Hematopoietic multipotent progenitor cell treated with erythropoietin and hydrocortisone succinate and interleukin-3 and kit ligand, for 8 days (in vitro differentiated cells): ENCODE measurements at regions not wholly inside any gene's neighbourhood (a gene's known extent, or its start where the extent isn't known, plus 50 kb on each side); places are given as distances from the start of the nearest gene placed in this dataset.

Experiments used
- DNase-seq: peaks from one replicate; pipeline ENCODE4 v3.0.0-alpha.2; 2015

DNA sequence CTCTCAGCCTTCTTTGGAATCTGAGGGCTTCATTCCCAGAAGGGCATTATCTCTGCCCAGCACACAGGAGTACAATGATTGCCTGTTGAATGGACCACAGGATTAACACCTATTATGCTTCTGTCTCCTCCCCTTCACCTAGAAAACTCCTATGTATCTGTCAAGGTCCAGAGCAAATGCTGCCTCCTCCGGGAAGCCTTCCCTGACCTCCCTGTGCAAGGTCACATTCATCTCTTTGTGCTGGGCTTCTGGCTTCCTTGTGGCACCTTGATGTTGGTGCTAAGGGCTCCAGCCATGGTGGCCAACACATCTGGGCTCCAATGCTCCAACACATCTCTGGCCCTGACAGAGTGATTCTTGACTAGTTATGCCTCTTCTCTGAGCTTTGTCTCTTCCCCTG, 49.9 kb upstream of the ATP2B2 start:
- DNase-seq, result peak; percentile 16

DNA sequence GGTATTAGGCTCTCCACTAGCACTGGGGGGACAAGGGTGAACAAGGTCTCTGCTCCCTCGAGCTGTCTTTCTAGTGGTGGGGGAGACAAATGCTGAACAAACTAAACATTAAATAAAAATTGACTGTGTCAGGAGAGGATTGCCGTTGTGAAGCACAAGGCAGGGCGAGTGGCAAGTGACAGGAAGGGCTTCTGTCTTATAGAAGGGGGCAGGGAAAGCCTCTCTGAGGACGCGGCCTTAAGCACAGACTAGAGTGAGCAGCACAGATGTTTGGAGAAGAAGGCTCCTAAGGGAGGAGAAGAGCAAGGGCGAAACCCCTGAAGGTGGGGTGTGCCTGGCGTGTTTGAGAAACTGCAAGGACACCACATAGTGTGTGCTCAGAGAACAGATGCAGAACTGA, 50.9 kb upstream of the ATP2B2 start:
- no peak for DNase-seq

DNA sequence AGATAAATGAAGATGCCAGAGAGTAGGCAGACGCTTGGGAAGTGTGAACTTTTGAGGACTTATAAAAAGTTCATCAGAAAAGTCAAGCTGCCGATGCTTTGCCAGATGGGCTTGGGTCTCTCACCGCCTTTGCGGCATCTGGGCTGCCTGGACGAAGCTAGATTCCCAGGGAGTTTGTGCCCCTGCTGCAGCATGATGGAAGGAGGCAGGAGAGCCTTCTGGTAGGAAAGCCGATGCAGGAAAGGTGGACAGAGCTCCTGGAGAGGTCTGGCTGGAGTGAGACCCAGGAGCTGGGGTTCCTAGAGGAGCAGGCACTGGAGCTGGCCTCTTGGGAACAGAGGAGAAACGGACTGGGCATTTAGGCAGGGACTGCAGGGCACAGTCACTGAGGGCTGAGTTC, 51.9 kb upstream of the ATP2B2 start:
- DNase-seq, result no peak

DNA sequence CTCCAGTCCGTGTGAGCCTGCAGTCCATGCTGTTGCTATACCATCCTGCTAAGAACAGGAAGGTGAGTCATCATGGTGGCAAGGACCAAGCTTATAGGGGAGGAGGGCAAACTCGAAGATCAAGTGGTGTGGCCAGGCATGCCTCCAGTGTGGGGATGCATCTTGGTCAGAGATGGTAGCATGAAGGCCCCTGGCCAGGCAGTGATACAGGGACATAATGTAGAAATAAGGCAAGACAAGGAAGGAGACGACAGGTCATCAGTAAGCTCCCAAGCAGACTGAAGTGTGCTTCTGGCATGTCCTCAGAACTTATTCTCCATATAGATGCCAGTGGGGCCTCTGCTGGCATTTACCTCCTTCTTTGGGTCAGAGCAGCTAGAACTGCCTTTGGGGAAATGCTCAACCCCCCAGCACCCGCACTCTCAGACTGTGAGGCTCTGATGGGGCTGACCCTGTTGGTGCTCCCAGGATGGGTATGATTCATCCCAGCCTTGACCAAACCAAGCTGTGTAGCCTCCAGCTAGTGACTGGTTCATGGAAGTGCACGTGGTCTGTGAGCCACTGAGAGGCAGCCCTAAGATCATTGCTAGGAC, 52.5 kb upstream of the ATP2B2 start:
- DNase-seq, result peak; percentile 37

DNA sequence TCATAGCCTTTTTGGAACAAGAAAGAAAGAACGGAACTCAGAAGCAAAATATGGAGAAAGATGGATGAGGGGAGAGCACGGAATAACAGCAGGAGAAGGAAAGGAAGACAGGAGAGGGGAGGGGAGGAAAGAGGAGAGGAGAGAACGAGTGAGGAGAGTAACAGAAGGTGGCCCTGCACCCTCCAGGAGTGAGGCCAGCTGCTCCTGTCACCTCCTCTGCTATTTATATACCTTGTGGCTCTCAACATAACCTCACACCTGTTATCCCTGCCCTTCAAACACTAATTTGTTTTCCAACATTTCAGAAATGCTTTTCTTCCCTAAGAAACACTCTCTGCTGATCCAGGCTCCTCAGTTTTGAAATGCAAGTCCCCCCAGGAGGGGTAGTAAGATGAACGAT, 53.4 kb upstream of the ATP2B2 start:
- DNase-seq, result no peak

DNA sequence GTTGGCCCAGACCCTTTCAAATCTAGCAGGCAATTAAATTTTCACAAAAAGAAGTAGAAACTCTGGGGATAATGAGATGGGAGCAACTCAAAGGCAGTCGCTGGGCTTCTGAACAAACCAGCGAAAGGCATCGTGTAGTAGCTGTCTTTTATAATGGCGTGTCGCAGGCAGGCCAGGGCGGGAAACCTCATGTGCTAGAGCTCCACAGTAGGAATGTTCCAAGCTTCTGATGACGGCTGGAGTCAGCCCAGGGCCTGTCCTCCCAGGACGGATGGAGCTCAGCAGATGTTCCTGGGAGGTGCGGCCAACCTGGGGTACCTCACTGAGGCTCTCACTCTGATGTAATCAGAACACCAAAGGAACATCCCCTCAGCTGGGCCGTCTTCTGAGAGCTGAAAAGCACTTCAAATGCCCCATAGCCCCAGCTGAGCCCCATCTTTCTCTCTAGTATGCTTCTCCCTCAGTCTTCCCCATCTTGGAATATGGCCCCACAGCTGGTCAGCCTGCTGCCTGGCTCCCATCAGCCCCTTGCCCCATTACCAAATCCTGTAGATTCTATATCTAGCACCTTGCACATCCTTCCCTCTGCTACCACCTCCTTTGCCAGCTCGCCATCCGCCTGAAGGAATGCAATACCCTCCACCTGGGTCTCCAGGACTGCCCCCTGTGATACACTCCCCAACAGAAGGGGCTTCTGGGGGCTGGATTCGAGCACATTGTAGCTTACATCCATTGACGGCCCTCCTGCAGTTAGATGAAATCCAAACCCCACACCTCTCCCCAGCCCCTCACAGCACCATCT, 54.9 kb upstream of the ATP2B2 start:
- no peak for DNase-seq

DNA sequence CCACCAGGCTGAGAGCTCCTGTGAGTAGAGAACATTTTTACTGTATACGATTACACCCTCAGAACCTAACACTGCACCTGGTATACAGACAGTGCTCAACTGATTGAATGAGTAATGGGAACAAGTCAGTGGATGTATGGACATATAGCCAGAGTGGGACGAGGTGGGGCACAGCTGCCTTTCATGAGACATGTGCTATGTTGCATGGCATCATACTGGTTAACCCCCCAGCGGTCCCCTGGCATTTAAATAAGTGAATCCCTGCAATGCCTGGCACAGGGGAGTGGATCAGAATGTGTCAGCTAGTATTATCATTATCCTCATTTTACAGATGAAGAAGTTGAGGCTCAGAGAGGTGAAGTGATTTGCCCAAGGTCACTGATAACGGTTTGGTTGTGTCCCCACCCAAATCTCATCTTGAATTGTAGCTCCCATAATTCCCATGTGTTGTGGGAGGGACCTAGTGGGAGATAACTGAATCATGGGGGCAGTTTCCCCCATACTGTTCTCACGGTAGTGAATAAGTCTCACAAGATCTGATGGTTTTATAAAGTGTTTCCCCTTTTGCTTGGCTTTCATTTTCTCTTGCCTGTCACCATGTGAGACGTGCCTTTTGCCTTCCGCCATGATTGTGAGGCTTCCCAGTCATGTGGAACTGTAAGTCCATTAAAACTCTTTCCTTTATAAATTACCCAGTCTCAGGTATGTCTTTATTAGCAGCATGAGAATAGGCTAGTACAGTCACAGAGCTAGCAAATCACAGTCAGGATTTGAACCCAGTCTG, 56.0 kb upstream of the ATP2B2 start:
- DNase-seq, result no peak

DNA sequence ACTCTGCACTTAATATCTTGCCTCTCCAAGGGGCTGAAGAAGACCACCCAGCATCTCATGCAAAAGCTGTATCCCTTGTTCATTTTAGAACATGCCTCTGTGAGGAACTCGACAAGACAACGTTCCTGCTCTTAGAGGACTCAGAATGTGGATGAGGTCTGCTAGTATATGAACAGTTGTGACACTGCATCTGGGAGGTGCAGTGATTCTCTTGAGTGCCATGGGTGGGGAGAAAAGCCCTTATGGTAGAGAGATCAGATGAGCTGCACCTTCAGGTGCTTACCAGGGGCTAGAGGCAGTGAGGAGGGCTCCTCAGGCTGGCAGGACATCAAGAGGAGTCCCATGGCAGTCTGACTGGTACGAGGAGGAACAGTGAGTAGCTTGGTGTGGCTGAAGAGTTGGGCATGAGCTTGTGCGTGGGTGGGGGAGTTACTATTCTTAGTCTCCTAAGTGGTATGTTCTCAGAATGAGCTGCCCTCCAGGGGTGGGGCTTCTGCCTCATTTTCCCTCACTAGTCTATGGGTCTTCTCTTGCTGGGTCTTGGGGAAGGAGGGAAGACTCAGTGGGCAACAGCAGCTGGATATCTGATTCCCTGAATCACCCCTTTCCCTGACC, 56.7 kb upstream of the ATP2B2 start:
- DNase-seq, result no peak

DNA sequence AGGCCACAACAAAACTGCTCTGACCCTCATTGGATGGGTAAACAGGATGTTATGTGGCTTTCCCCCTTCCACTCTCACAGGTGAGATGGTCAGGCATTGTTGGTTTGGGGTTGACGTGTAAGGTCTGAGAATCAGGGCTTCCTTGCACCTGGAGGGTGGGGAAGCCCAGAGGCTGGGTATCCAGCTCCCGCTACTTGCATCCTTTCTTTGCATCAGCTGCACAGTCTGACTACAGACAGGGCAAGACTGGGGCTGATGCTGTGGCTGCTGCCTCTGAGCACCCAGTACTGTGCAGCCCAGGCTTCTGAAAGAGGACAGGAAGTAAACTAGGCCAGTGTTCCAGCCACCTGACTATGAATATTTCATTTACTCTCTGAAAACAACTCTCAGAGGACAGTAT, 58.0 kb upstream of the ATP2B2 start:
- no peak for DNase-seq

DNA sequence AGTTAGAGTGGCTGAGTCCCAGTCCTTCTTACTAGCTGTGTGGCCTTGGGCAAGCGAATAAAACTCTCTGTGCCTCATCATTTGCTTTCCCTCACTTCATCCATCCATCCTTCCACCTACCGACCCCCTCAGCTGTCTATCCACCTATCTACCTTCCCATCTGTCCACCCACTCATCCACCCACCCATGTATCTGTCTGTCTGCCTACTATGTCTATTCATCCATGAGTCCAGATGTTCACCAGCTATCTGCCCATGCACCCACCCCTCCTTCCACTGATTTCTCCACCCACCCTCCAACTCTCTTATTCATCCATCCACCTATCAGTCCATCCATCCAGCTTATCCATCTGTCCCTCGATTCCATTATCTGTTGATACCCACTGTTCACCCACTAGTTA, 60.4 kb upstream of the ATP2B2 start:
- no peak for DNase-seq

DNA sequence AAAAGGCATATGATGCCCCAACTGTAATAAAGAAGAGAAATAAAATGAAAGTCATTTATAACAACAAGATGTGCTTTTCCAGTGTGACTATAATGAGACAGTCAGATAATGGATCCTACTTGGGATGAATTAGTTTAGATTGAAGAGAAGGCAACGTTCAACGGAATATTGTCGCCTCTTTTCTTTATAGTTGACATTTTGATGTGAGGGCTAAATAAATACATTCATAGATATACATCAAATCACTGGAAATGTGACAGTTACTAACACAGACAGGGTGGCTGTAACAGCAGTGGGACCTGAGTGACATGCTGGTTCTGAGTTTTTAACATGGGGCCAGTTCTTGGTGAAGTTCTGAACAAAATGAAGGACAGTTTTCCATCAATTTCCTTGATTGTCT, 61.1 kb upstream of the ATP2B2 start:
- DNase-seq, result no peak

DNA sequence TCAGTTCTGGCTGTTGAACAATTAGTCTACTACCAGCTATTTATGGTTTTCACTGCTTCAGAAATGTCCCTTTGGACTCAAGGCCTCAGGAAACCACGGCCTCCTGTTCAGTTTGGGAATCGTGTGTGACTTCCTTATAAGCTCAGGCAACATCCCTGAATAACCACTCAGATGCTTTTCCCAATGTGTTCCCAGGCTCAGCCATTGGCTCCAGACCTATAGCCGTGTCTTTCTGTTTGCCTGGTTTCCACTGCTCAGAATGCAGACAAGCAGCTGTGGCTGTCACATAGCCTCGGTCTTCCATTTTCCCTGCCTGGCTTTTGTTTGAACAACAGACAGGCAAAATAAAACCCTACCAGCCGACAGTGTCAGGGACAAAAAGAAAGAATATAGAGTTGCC, 63.2 kb upstream of the ATP2B2 start:
- no peak for DNase-seq

DNA sequence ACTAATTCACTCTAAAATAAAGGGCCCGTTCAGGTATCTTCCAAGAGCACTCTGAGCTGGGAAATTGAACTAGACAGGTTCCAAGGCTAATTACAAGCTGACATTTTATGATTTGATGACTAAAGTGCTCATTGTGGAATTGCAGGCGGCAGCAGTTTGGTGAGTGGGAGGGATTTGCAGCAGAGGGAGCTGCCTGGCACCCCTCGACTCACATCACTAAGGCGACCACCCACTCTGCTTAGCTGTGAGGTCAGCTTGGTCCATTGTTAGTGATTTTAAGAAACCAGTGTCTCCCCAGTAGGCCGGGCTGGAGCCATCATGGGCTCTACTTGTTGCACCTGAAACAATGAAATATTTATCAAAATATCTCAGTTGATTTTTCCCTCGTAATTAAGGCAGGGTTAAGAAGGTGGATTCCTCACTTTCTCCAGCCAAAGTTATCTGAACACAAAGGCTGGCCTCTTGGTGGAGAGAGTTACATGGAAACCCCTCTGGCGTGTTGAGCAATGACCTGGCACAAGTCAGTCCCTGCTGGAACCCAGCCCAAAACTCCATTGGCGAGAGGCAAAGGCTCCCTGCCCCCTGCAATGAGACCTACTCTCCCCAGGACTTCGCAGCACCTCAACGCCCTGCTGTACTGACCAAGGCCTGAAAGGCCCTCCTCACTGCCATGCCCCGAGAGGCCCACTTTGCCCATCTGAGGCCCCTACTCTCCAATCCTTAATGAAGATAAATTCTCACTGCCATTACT, 65.0 kb upstream of the ATP2B2 start:
- DNase-seq, result no peak

DNA sequence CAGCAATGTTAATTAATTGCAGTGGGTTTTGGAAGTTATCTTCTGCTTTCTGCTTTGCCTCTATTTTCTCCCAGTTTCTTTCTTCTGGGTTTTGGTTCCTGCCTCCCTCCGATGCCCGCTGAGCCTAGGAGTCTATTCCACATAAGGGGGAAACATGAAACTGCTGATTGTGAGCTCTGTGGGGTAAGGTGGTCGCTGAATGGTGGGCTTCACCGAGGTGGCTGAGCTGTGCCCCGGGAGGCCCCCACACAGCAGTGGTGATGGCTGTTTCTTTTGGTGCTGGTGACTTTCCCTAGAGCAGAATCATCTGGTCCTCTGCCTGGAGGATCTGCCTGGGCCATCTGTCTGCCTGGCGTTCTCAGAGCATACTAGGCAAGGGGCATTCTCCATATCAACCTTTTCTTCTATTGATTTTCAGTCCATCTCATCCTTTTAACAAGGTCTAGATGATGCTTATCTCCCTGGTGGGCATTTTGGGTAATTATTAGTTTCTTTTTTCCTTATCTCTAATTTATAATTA, 68.8 kb upstream of the ATP2B2 start:
- no peak for DNase-seq

DNA sequence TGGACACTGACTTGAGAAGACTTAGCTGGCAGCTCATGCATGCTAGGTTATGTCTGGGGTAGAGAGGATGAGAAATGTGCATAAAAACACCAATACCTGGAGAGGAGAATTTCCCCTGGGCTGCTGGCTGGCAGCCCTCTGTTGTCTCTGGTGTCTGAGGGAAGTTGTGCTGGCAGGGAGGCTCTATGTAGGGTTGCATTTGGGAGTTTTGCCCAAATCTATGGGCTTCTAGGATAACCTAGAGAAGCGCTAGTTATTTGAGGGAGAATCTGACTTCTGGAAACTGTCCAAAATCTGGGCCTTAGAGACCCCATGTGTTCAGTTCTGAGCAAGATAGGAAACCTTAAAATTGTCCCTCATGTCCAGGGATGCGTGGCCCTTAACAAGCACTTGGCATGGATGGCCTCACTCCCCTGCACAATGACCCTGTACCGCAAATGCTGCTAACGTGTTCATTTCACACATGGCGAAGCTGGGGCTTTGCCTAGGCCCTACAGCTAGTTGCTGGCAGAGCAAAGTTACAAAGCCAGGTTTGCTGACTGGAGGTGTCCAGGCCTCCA, 70.3 kb upstream of the ATP2B2 start:
- DNase-seq, result no peak

DNA sequence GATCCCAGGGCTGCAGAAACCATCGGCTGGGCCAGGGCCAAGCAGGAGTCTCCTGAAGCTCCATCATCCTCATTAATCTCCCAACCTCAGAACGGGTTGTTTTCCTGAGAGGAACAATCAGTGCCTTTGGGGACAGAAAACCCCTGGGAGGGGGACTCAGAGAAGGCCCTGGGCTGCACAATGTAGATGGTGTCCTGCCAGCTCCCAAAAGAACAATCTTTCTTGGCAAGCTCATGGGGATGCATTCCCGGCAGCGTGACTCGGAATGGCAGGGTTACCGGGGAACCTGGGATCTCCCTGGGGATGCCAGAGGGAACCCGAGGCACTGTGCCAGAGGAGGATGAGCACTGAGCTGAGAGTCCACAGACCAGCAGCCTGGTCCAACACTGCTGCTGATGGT, 72.1 kb upstream of the ATP2B2 start:
- DNase-seq, result no peak

DNA sequence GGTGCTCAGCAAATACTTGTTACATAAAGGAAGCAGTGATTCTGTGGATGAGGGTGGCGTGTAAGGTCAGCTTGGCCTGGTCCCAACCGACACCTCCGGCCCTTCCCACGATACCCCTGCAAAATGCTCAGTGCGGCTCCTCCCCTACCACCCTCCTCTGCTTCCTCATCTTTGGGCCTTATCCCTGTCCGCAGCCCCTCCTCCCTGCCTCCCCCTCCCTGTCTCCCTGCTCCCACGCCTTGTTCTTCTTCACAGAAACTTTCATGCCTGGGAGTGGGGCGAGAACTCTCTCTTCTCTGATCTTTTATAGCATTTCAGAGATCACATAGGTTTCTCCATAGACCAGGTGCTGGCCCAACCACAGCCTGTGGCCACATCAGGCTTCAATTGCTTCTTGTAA, 75.0 kb upstream of the ATP2B2 start:
- DNase-seq, result no peak

DNA sequence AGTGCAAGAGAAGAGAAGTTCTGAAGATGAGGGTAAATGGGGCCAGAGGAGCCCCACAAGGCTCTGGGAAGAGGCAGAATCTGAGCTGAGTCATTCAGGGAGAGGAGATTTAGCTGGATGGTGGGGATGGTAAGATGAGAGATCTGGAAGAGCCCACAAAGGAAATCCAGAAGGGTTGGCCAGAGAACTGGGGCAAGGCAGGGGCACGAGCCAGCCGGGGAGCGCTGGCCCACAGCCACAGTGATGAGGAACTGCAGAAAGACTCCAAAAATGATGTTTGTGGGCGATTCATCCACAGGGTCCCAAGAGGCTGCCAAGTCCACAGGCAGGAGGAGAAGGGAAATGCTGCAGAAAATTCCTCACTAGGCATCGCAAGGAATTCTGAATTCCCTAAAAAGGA, 75.9 kb upstream of the ATP2B2 start:
- DNase-seq, result no peak

DNA sequence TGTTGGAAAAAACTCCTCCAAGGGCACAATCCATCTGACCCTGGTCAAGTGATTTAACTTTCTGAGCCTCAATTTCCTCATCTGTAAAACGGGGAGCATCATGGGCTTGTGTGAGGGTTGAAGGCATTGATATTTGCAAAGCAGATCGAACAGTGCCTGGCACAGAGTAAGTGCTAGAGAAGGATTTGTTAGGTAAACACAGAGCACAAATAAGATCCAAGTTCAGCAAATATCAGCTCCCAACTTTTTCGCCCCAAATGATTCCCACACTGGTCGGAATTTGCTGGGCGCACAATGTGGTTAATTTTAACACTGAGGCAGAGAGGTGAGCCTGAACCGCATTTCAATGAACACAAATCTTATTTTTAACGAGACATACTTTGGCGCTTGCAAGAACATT, 76.3 kb upstream of the ATP2B2 start:
- DNase-seq, result no peak

DNA sequence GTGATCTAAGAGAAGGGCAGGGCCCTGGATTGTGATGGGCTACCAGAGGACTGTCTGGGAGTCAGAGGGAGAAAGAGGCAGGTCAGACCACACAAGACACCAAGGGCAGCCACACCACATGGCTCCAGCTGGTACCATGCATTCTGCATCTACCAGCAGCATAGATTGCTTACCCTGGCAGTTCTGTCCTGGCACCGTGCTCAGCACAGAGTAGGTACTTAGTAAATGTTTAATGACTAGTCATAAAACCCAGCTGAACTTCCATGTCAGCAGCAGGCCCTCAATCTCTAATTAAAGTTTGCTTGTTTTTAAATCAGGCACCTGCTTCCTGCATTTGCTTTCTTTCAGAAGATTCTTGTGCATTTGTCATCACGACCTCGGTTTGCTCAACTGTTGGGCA, 77.3 kb upstream of the ATP2B2 start:
- DNase-seq, result no peak

DNA sequence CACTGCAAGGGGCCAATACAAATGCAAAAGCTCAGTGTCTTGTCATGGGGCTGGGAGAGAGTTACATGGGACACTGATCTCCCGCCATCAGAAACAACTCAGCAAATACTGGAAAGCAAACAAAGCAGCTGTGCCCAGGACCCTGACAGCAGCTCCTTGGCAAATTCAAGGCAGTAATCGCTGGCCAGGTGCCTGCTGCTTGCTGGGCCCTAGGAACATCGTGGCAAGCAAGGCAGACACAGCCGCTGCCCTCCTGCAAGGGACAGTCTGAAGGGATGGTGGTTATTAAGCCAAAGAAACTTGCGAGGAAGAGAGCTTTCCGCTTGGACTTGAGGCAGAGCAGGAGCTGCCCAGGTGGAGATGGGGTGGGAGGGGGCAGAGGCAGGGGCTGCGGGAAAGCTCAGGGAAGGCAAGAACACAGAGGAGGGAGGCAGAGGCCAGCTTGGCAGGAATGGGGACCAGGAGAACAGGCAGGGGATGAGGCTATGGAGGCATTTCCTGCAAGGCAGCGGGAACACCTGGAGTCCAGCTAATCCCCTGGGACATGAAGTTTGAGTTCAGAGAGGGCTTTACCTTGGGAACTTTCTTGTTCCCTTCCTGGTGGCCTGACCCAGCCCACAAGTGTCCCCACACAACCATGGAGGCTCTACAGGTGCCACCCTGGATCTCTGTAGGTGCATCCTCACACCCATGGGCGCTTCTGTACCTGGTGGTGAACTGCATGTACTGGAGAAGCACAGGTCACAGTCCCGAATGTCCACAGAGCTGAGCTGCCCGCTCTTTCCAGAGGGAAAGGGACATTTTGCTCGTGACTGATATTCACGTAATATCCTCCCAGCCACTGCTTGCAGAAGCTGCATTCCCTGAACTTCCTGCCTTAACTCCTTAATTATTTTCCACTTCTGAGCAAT, 78.7 kb upstream of the ATP2B2 start:
- DNase-seq, result no peak
